ENCODE measurements at regions not wholly inside any gene's neighbourhood (a gene's known extent, or its start where the extent isn't known, plus 50 kb on each side); places are given as distances from the start of the nearest gene placed in this dataset.

DNA sequence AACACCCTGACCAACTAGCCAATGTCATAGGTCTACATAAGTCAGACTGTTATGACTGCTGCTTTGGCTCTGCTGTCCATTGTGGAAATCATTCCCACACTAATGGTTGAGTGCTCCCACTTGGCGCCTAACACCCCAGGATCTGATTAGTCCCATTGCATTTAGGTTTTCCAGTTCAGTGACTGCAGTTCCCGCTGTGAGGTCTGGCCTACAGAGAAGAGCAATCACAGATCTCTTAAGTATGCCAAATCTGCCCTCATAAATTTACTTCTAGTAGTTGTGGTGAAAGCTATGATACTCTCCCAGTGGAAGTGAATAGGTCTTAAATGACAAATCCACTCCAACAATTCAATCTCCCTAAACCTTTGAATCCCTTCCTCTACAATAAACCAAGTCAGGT lies 77.3 kb upstream of the IL2 start:
- Histone ChIP-seq H3K36me3 (replicated peaks; ENCODE audit: low read depth, low read length) (peaks cover 4% of the 10 kb centered on the region), H3K79me2 (ENCODE audit: low read length) (no peaks in the 10 kb centered on the region), H4K20me1 (ENCODE audit: insufficient read depth, low read length) (no peaks in the 10 kb centered on the region), H3K27ac (ENCODE audit: low read length) (no peak overlapping the region), H3K9ac (ENCODE audit: low read length) (no peak overlapping the region), H3K4me2 (ENCODE audit: low read length) (no peak overlapping the region), H2AFZ (ENCODE audit: low read depth, low read length) (no peak overlapping the region), H3K9me3 (ENCODE audit: insufficient read depth, low read length) (no peaks in the 10 kb centered on the region), H3K27me3 (ENCODE audit: low read depth, low read length) (no peaks in the 10 kb centered on the region), H3K4me3 (ENCODE audit: low read length) (no peak overlapping the region), H3K4me1 (ENCODE audit: low read length) (no peaks in the 10 kb centered on the region)
- TF ChIP-seq, protein P1, sequence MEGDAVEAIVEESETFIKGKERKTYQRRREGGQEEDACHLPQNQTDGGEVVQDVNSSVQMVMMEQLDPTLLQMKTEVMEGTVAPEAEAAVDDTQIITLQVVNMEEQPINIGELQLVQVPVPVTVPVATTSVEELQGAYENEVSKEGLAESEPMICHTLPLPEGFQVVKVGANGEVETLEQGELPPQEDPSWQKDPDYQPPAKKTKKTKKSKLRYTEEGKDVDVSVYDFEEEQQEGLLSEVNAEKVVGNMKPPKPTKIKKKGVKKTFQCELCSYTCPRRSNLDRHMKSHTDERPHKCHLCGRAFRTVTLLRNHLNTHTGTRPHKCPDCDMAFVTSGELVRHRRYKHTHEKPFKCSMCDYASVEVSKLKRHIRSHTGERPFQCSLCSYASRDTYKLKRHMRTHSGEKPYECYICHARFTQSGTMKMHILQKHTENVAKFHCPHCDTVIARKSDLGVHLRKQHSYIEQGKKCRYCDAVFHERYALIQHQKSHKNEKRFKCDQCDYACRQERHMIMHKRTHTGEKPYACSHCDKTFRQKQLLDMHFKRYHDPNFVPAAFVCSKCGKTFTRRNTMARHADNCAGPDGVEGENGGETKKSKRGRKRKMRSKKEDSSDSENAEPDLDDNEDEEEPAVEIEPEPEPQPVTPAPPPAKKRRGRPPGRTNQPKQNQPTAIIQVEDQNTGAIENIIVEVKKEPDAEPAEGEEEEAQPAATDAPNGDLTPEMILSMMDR (IDR thresholded peaks at IDR 0.05; ENCODE audit: low read depth, low read length), result no peak
- TF ChIP-seq EZH2phosphoT487 (IDR thresholded peaks at IDR 0.05; ENCODE audit: low read depth), result no peak

DNA sequence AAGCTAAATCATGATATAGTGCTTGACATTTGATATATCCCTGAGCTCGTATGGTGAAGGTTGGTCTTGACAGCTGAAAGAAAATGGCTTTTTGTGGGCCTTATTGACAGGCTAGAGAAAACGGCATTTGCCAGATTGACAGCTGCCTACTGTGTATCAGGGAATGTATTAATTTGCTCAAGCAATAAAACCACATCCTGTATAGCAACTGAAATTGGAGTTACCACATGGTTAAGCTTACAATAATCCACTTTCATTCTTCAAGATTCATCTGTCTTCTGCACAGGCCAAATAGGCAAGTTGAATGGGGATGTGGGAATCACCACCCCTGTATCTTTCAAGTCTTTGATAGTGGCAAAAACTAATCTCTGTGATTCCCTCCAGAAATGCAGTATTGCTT lies 76.2 kb upstream of the IL2 start:
- Histone ChIP-seq H3K4me1 (ENCODE audit: low read length) (no peaks in the 10 kb centered on the region), H2AFZ (ENCODE audit: low read depth, low read length) (no peak overlapping the region), H4K20me1 (ENCODE audit: insufficient read depth, low read length) (no peaks in the 10 kb centered on the region), H3K27me3 (ENCODE audit: low read depth, low read length) (no peaks in the 10 kb centered on the region), H3K4me2 (ENCODE audit: low read length) (no peak overlapping the region), H3K4me3 (ENCODE audit: low read length) (no peak overlapping the region), H3K9ac (ENCODE audit: low read length) (no peak overlapping the region), H3K36me3 (replicated peaks; ENCODE audit: low read depth, low read length) (peaks cover 4% of the 10 kb centered on the region), H3K9me3 (ENCODE audit: insufficient read depth, low read length) (no peaks in the 10 kb centered on the region), H3K79me2 (ENCODE audit: low read length) (no peaks in the 10 kb centered on the region), H3K27ac (ENCODE audit: low read length) (no peak overlapping the region)
- TF ChIP-seq, protein P1 (IDR thresholded peaks at IDR 0.05; ENCODE audit: low read depth, low read length), result no peak
- no peak for TF ChIP-seq EZH2phosphoT487 (IDR thresholded peaks at IDR 0.05; ENCODE audit: low read depth)

DNA sequence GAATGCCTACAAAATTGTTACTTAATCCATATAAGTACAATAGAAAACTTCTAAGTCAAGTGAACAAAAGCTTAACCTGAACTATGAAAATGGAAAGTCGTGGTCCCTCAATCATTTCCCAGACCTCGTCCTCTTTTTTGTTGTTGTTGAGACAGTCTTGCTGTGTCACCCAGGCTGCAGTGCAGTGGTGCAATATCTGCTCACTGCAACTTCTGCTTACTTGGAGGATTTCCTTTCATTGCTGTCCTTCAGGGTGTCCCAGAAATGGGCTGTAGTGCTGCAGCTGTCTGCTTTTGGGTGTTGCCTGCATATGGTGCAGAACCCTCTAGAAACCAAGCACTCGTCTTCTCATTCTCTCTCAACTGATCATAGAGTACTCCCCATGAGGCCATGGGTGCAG lies 75.0 kb upstream of the IL2 start:
- Histone ChIP-seq H3K79me2 (ENCODE audit: low read length) (no peaks in the 10 kb centered on the region), H3K4me3 (ENCODE audit: low read length) (no peak overlapping the region), H3K4me1 (ENCODE audit: low read length) (no peaks in the 10 kb centered on the region), H3K9ac (ENCODE audit: low read length) (no peak overlapping the region), H3K27ac (ENCODE audit: low read length) (no peak overlapping the region), H2AFZ (ENCODE audit: low read depth, low read length) (no peak overlapping the region), H3K36me3 (replicated peaks; ENCODE audit: low read depth, low read length) (peaks cover 4% of the 10 kb centered on the region), H3K27me3 (ENCODE audit: low read depth, low read length) (no peaks in the 10 kb centered on the region), H3K4me2 (ENCODE audit: low read length) (no peak overlapping the region), H3K9me3 (ENCODE audit: insufficient read depth, low read length) (no peaks in the 10 kb centered on the region), H4K20me1 (ENCODE audit: insufficient read depth, low read length) (no peaks in the 10 kb centered on the region)
- TF ChIP-seq, protein P1 (IDR thresholded peaks at IDR 0.05; ENCODE audit: low read depth, low read length), result no peak
- TF ChIP-seq EZH2phosphoT487 (IDR thresholded peaks at IDR 0.05; ENCODE audit: low read depth), result no peak

DNA sequence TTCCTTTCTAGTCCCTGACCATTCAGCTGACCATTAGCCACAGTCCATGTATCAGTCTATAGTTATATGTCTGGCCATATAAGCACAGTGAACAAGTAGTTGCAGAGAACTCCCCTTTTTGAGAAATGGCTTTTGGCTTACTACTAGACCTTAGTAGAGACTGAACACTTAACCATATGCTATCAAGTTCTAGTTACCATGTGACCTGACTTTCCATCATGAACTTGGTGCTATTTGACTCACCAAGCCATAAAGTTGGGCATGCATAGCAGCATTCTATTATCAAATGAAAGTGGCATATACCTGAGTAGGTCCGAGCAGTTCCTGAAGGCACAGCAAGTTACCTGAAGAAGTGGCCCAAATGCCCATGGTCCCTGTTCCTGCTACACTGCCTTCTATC lies 74.5 kb upstream of the IL2 start:
- no peaks in the 10 kb centered on the region for H4K20me1 ChIP-seq (ENCODE audit: insufficient read depth, low read length)
- no peak overlapping the region for H3K4me3 ChIP-seq (ENCODE audit: low read length)
- TF ChIP-seq, protein P1 (IDR thresholded peaks at IDR 0.05; ENCODE audit: low read depth, low read length), result no peak
- TF ChIP-seq EZH2phosphoT487 (IDR thresholded peaks at IDR 0.05; ENCODE audit: low read depth), result no peak
- no peak overlapping the region for H3K27ac ChIP-seq (ENCODE audit: low read length)
- H3K27me3 ChIP-seq (ENCODE audit: low read depth, low read length), result no peaks in the 10 kb centered on the region
- no peaks in the 10 kb centered on the region for H3K9me3 ChIP-seq (ENCODE audit: insufficient read depth, low read length)
- no peak overlapping the region for H2AFZ ChIP-seq (ENCODE audit: low read depth, low read length)
- H3K4me1 ChIP-seq (ENCODE audit: low read length), result no peaks in the 10 kb centered on the region
- H3K4me2 ChIP-seq (ENCODE audit: low read length), result no peak overlapping the region
- H3K36me3 ChIP-seq (replicated peaks; ENCODE audit: low read depth, low read length), result peaks cover 4% of the 10 kb centered on the region
- H3K9ac ChIP-seq (ENCODE audit: low read length), result no peak overlapping the region
- no peaks in the 10 kb centered on the region for H3K79me2 ChIP-seq (ENCODE audit: low read length)

Measured in OCI-LY3 (cell line).